ENCODE measurements at regions not wholly inside any gene's neighbourhood (a gene's known extent, or its start where the extent isn't known, plus 50 kb on each side); places are given as distances from the start of the nearest gene placed in this dataset.
"Not testable (repeated sequence)": the region's sequence is repeated elsewhere in the genome, so short reads cannot be mapped to it uniquely, and the experiment has no call there.

- ATAC-seq (ENCODE audit: low read depth), result no peak
- CTCF ChIA-PET, result no interaction called here
- H3K27me3 Mint-ChIP-seq, result no peaks in the 10 kb centered on the region
- intact Hi-C loops (cut with micrococcal nuclease), result no loop called here
- POLR2A ChIA-PET, result no interaction called here
- no peak overlapping the region for H3K4me3 Mint-ChIP-seq
- DNase-seq, result no peak
- H3K27ac Mint-ChIP-seq, result no peak overlapping the region
- no peaks in the 10 kb centered on the region for H3K4me1 Mint-ChIP-seq
- H3K9me3 Mint-ChIP-seq, result peaks cover 2% of the 10 kb centered on the region
- H3K36me3 Mint-ChIP-seq (ENCODE audit: low read depth), result no peaks in the 10 kb centered on the region
- TF ChIP-seq, protein P1, sequence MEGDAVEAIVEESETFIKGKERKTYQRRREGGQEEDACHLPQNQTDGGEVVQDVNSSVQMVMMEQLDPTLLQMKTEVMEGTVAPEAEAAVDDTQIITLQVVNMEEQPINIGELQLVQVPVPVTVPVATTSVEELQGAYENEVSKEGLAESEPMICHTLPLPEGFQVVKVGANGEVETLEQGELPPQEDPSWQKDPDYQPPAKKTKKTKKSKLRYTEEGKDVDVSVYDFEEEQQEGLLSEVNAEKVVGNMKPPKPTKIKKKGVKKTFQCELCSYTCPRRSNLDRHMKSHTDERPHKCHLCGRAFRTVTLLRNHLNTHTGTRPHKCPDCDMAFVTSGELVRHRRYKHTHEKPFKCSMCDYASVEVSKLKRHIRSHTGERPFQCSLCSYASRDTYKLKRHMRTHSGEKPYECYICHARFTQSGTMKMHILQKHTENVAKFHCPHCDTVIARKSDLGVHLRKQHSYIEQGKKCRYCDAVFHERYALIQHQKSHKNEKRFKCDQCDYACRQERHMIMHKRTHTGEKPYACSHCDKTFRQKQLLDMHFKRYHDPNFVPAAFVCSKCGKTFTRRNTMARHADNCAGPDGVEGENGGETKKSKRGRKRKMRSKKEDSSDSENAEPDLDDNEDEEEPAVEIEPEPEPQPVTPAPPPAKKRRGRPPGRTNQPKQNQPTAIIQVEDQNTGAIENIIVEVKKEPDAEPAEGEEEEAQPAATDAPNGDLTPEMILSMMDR (IDR thresholded peaks at IDR 0.05), result no peak
These were observed 273.5 kb downstream of the FGFR2 start for GRCh38 chr10:121324678-121325213.

DNA sequence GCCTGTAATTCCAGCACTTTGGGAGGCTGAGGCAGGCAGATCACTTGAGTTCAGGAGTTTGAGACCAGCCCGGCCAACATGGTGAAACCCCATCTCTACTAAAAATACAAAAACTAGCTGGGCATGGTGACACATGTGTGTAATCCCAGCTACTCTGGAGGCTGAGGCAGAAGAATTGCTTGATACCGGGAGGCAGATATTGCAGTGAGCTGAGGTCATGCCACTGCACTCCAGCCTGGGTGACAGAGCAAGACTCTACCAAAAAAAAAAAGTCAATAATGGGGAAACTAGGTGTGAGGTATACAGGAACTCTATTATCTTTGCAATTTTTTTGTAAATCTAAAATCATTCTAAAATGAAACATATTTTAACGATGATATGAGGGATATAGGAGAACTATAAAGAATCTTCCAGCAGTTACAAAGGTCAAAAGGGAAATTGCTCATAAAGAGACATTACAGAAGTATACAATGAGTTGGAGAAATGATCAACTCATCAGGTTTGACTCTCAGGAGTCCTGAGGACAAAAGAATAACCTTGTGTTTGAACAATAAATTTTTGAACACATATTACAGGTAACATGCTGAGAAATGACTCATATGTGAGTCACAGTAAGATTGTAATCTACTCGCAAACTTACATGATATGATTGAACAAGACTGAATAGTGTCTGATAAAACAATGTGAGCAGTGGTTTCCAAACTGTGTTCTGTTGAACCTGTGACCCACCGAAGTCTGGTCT, 272.6 kb downstream of the FGFR2 start:
- CTCF ChIA-PET, result no interaction called here
- H3K27me3 Mint-ChIP-seq, result no peaks in the 10 kb centered on the region
- no peaks in the 10 kb centered on the region for H3K36me3 Mint-ChIP-seq (ENCODE audit: low read depth)
- no peak overlapping the region for H3K27ac Mint-ChIP-seq
- POLR2A ChIA-PET, result no interaction called here
- DNase-seq (no peak), ATAC-seq (ENCODE audit: low read depth) (no peak)
- intact Hi-C loops (cut with micrococcal nuclease), result no loop called here
- H3K9me3 Mint-ChIP-seq, result peaks cover 2% of the 10 kb centered on the region
- no peaks in the 10 kb centered on the region for H3K4me1 Mint-ChIP-seq
- no peak overlapping the region for H3K4me3 Mint-ChIP-seq
- TF ChIP-seq, protein P1 (IDR thresholded peaks at IDR 0.05), result no peak

- Mint-ChIP-seq H3K27me3 (no peaks in the 10 kb centered on the region), H3K4me3 (no peak overlapping the region), H3K4me1 (no peaks in the 10 kb centered on the region), H3K27ac (no peak overlapping the region), H3K9me3 (peaks cover 2% of the 10 kb centered on the region), H3K36me3 (ENCODE audit: low read depth) (no peaks in the 10 kb centered on the region)
- POLR2A ChIA-PET, result no interaction called here
- no peak for ATAC-seq (ENCODE audit: low read depth)
- intact Hi-C loops (cut with micrococcal nuclease), result no loop called here
- no peak for DNase-seq
- TF ChIP-seq, protein P1 (IDR thresholded peaks at IDR 0.05), result no peak
- CTCF ChIA-PET, result no interaction called here
These were observed 271.3 kb downstream of the FGFR2 start for GRCh38 chr10:121326905-121327304.

GRCh38 chr10:121327727-121328126, 270.5 kb downstream of the FGFR2 start:
- Mint-ChIP-seq H3K4me1 (no peaks in the 10 kb centered on the region), H3K4me3 (no peak overlapping the region), H3K27ac (no peak overlapping the region), H3K36me3 (ENCODE audit: low read depth) (no peaks in the 10 kb centered on the region), H3K27me3 (no peaks in the 10 kb centered on the region), H3K9me3 (peaks cover 2% of the 10 kb centered on the region)
- intact Hi-C loops (cut with micrococcal nuclease), result no loop called here
- CTCF ChIA-PET, result no interaction called here
- ATAC-seq (ENCODE audit: low read depth) (no peak), DNase-seq (no peak)
- TF ChIP-seq, protein P1 (IDR thresholded peaks at IDR 0.05), result no peak
- POLR2A ChIA-PET, result no interaction called here

DNA sequence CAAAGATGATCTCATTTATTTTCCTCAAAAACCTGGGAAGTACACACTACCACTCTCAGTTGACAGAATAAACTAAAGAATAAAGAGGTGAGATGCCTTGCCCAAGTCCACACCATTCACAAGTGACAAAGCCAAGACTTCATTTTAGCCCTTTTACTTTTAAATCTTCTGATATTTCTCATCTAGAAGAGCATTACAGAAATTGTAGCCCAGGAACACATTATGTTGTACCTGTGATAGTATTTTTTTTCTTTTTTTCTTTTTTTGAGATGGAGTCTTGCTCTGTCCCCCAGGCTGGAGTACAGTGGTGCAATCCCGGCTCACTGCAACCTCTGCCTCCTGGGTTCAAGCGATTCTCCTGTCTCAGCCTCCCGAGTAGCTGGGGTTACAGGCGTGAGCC, 268.6 kb downstream of the FGFR2 start:
- CTCF ChIA-PET; H3K36me3 Mint-ChIP-seq (ENCODE audit: low read depth); H3K27ac Mint-ChIP-seq; ATAC-seq (ENCODE audit: low read depth); H3K27me3 Mint-ChIP-seq; H3K9me3 Mint-ChIP-seq; DNase-seq; H3K4me3 Mint-ChIP-seq; intact Hi-C loops (cut with micrococcal nuclease); POLR2A ChIA-PET; H3K4me1 Mint-ChIP-seq: not testable (repeated sequence)

- Mint-ChIP-seq H3K9me3 (peaks cover 2% of the 10 kb centered on the region), H3K27me3 (no peaks in the 10 kb centered on the region), H3K27ac (no peak overlapping the region), H3K36me3 (ENCODE audit: low read depth) (no peaks in the 10 kb centered on the region), H3K4me3 (no peak overlapping the region), H3K4me1 (no peaks in the 10 kb centered on the region)
- DNase-seq, result no peak
- CTCF ChIA-PET, result no interaction called here
- TF ChIP-seq, protein P1 (IDR thresholded peaks at IDR 0.05), result no peak
- no peak for ATAC-seq (ENCODE audit: low read depth)
- POLR2A ChIA-PET, result no interaction called here
- intact Hi-C loops (cut with micrococcal nuclease), result no loop called here
These were observed 267.7 kb downstream of the FGFR2 start for GRCh38 chr10:121330563-121330962.
